PFSK-1 (cell line): ENCODE measurements at regions not wholly inside any gene's neighbourhood (a gene's known extent, or its start where the extent isn't known, plus 50 kb on each side); places are given as distances from the start of the nearest gene placed in this dataset.

Source experiments
- POLR2AphosphoS5 ChIP-seq: IDR thresholded peaks from 2 replicates; pipeline ENCODE4 v1.6.1; 2012; ENCODE audit warnings: low read depth, mild to moderate bottlenecking, control low read depth, low read length, moderate library complexity
- TAF1 ChIP-seq: IDR thresholded peaks from 2 replicates; pipeline ENCODE4 v1.6.1; 2012; ENCODE audit warnings: low read length, control low read depth, borderline replicate concordance; ENCODE audit not compliant: insufficient read depth

GRCh38 chr9:115884846-115885245, 268.7 kb upstream of the PAPPA start:
- no peak for TF ChIP-seq TAF1
- no peak for TF ChIP-seq POLR2AphosphoS5
